IMR-90 (cell line): ENCODE measurements at regions not wholly inside any gene's neighbourhood (a gene's known extent, or its start where the extent isn't known, plus 50 kb on each side); places are given as distances from the start of the nearest gene placed in this dataset.

Experiments used
- ATAC-seq: fragments of 200-7000 bp; cut with Tn5 transposase; 2 replicates; pipeline ENCODE4 v1.9.1; 2020; ENCODE audit warnings: low read depth, mild to moderate bottlenecking, moderate library complexity
- BruUV-seq: library from RNA; stranded (reverse); fragments of 400-500 nt; replicated peaks from 2 replicates; lab custom pipeline; 2021; lab: Mats Ljungman, UMichigan
- CTCF ChIA-PET: fragments of 300-600 bp; formaldehyde crosslinking; extraction: SDS; loops from one replicate; lab custom pipeline; 2021; ENCODE audit warnings: antibody characterized with exemption; lab: Yijun Ruan, JAX
- POLR2A ChIA-PET: fragments of 300-600 bp; sonication (Branson Sonifier 250); formaldehyde crosslinking; loops from one replicate; lab custom pipeline; 2022; ENCODE audit warnings: antibody characterized with exemption; ENCODE audit not compliant: unreplicated experiment; lab: Charles Lee
- DNase-seq: peaks from one replicate; pipeline ENCODE4 v3.0.0; 2013
- H2AFZ ChIP-seq: replicated peaks from 2 replicates; pipeline ENCODE3; 2013; ENCODE audit warnings: low read length, mild to moderate bottlenecking; ENCODE audit not compliant: poor library complexity
- H2AK5ac ChIP-seq: 2 replicates; pipeline ENCODE4 v1.6.1; 2013; ENCODE audit warnings: low read depth, low read length, inconsistent platforms
- H2AK9ac ChIP-seq: replicated peaks from 2 replicates; pipeline ENCODE3; 2013; ENCODE audit warnings: mild to moderate bottlenecking, low read depth, low read length, moderate library complexity; ENCODE audit not compliant: poor library complexity
- H2BK120ac ChIP-seq: 2 replicates; pipeline ENCODE4 v1.6.1; 2013; ENCODE audit warnings: low read depth, low read length, inconsistent platforms
- H2BK15ac ChIP-seq: 3 replicates; pipeline ENCODE4 v1.6.1; 2013; ENCODE audit warnings: low read depth, low read length, inconsistent platforms
- H2BK20ac ChIP-seq: 2 replicates; pipeline ENCODE4 v1.6.1; 2013; ENCODE audit warnings: low read depth, mild to moderate bottlenecking, inconsistent platforms, low read length, moderate library complexity
- H2BK5ac ChIP-seq: 2 replicates; pipeline ENCODE4 v1.6.1; 2013; ENCODE audit warnings: mild to moderate bottlenecking, low read depth, low read length, inconsistent platforms; ENCODE audit not compliant: poor library complexity, severe bottlenecking
- H3K14ac ChIP-seq: replicated peaks from 2 replicates; pipeline ENCODE4 v1.6.1; 2013; ENCODE audit warnings: low read depth, low read length, inconsistent platforms
- H3K18ac ChIP-seq: 2 replicates; pipeline ENCODE4 v1.6.1; 2013; ENCODE audit warnings: low read depth, low read length, control low read depth
- H3K23ac ChIP-seq: 2 replicates; pipeline ENCODE4 v1.6.1; 2013; ENCODE audit warnings: low read depth, low read length, inconsistent platforms
- H3K27ac ChIP-seq: 2 replicates; pipeline ENCODE4 v1.5.1; 2013; ENCODE audit warnings: mild to moderate bottlenecking, control low read depth, low read length; ENCODE audit not compliant: insufficient read depth
- H3K27me3 ChIP-seq: 2 replicates; pipeline ENCODE4 v1.6.1; 2013; ENCODE audit warnings: low read length; ENCODE audit not compliant: control insufficient read depth, insufficient read depth
- H3K36me3 ChIP-seq: 2 replicates; pipeline ENCODE4 v1.6.1; 2013; ENCODE audit warnings: low read length, mixed read lengths; ENCODE audit not compliant: control insufficient read depth, insufficient read depth
- H3K4ac ChIP-seq: 2 replicates; pipeline ENCODE4 v1.6.1; 2013; ENCODE audit warnings: low read depth, low read length, inconsistent platforms
- H3K4me1 ChIP-seq: 2 replicates; pipeline ENCODE4 v1.6.1; 2013; ENCODE audit warnings: low read length, mixed read lengths; ENCODE audit not compliant: control insufficient read depth, insufficient read depth
- H3K4me2 ChIP-seq: 2 replicates; pipeline ENCODE4 v1.6.1; 2013; ENCODE audit warnings: low read depth, mild to moderate bottlenecking, control low read depth, low read length, moderate library complexity
- H3K4me3 ChIP-seq: 2 replicates; pipeline ENCODE4 v1.5.1; 2013; ENCODE audit warnings: low read depth, mild to moderate bottlenecking, control low read depth, low read length, moderate library complexity; ENCODE audit not compliant: insufficient read depth
- H3K56ac ChIP-seq: 2 replicates; pipeline ENCODE4 v1.6.1; 2013; ENCODE audit warnings: low read length, inconsistent platforms; ENCODE audit not compliant: insufficient read depth; ENCODE audit errors: extremely low read depth
- H3K79me1 ChIP-seq, 2 experiments: 2 replicates each; pipeline ENCODE4 v1.6.1; 2013; ENCODE audit warnings: low read length in 2 of 2, inconsistent platforms in 1 of 2, low read depth in 1 of 2
- H3K9ac ChIP-seq: 2 replicates; pipeline ENCODE4 v1.6.1; 2013; ENCODE audit warnings: low read depth, low read length, control low read depth
- H3K9me1 ChIP-seq: 2 replicates; pipeline ENCODE4 v1.6.1; 2013; ENCODE audit warnings: low read length, inconsistent platforms; ENCODE audit not compliant: insufficient read depth
- H3K9me3 ChIP-seq: 2 replicates; pipeline ENCODE4 v1.6.1; 2013; ENCODE audit warnings: low read length; ENCODE audit not compliant: control insufficient read depth, insufficient read depth
- H4K20me1 ChIP-seq: 2 replicates; pipeline ENCODE4 v1.6.1; 2013; ENCODE audit warnings: low read length, inconsistent platforms; ENCODE audit not compliant: insufficient read depth
- H4K5ac ChIP-seq: 2 replicates; pipeline ENCODE4 v1.6.1; 2013; ENCODE audit warnings: mild to moderate bottlenecking, low read depth, low read length, control low read depth
- H4K8ac ChIP-seq, 2 experiments: 2 replicates each; pipeline ENCODE4 v1.6.1; 2013; ENCODE audit warnings: low read depth in 2 of 2, low read length in 2 of 2, control low read depth in 1 of 2, inconsistent platforms in 1 of 2
- H4K91ac ChIP-seq: 2 replicates; pipeline ENCODE4 v1.6.1; 2013; ENCODE audit warnings: low read depth, low read length, inconsistent platforms; ENCODE audit not compliant: insufficient read depth
- BHLHE40 ChIP-seq: fragments of 150-350 bp; IDR thresholded peaks from 2 replicates; pipeline ENCODE4 v1.6.1; 2016; ENCODE audit warnings: mild to moderate bottlenecking, low read depth, low read length
- CEBPB ChIP-seq: IDR thresholded peaks from 2 replicates; pipeline ENCODE4 v1.6.1; 2012; ENCODE audit warnings: low read depth, low read length, improper control_type of control experiment
- CHD1 ChIP-seq: IDR thresholded peaks from 2 replicates; pipeline ENCODE4 v1.6.1; 2012; ENCODE audit warnings: low read depth, low read length, improper control_type of control experiment
- CTCF ChIP-seq: conservative IDR thresholded peaks from 2 replicates; pipeline ENCODE4 v1.5.1; 2012; ENCODE audit warnings: mild to moderate bottlenecking, low read depth, low read length, improper control_type of control experiment
- FOS ChIP-seq: fragments of 150-350 bp; IDR thresholded peaks from 2 replicates; pipeline ENCODE4 v1.6.1; 2016; ENCODE audit warnings: low read depth, low read length
- MXI1 ChIP-seq: IDR thresholded peaks from 2 replicates; pipeline ENCODE4 v1.6.1; 2012; ENCODE audit warnings: low read depth, mild to moderate bottlenecking, low read length, moderate library complexity, borderline replicate concordance
- NFE2L2 ChIP-seq: fragments of 150-350 bp; IDR thresholded peaks from 2 replicates; pipeline ENCODE4 v1.6.1; 2016; ENCODE audit warnings: low read depth, mild to moderate bottlenecking, low read length
- RAD21 ChIP-seq: IDR thresholded peaks from 2 replicates; pipeline ENCODE4 v1.6.1; 2012; ENCODE audit warnings: low read length, improper control_type of control experiment
- RCOR1 ChIP-seq: IDR thresholded peaks from 2 replicates; pipeline ENCODE4 v1.6.1; 2012; ENCODE audit warnings: mild to moderate bottlenecking, low read length, improper control_type of control experiment; ENCODE audit not compliant: insufficient replicate concordance
- RFX5 ChIP-seq: IDR thresholded peaks from 2 replicates; pipeline ENCODE4 v1.8.0; 2012; ENCODE audit warnings: low read depth, mild to moderate bottlenecking, low read length, moderate library complexity
- SMC3 ChIP-seq: fragments of 150-350 bp; IDR thresholded peaks from 2 replicates; pipeline ENCODE4 v1.6.1; 2016; ENCODE audit warnings: low read depth, mild to moderate bottlenecking, antibody characterized with exemption, low read length, moderate library complexity
- WGBS, 2 experiments: methylation state at CpG; one replicate each; pipeline versions ENCODE4 v1.1.5 to v1.1.7; 2013; ENCODE audit warnings: missing lambda C conversion rate in 2 of 2; ENCODE audit not compliant: insufficient read length in 1 of 2; ENCODE audit errors: extremely low coverage in 2 of 2; 5-methylcytosine and 5-hydroxymethylcytosine counted together
- dilution Hi-C: fragments of 300-500 bp; cut with HindIII; formaldehyde crosslinking; loops from one replicate; pipeline ENCODE4 v1.14.3; 2018; ENCODE audit warnings: low sequenced_read_pairs; ENCODE audit not compliant: unreplicated experiment
- in situ Hi-C: fragments of 300-500 bp; cut with MboI; formaldehyde crosslinking; loops from 3 replicates; pipeline ENCODE4 v1.14.3; 2019; ENCODE audit warnings: low sequenced_read_pairs, inconsistent platforms, mixed read lengths
- intact Hi-C: fragments of 100-400 bp; cut with micrococcal nuclease; formaldehyde crosslinking; loops from 2 replicates; pipeline ENCODE4 v1.10.0; 2022
- TF ChIP-seq, protein P1 (sequence below): fragments of 150-350 bp; IDR thresholded peaks from 2 replicates; pipeline ENCODE4 v1.6.1; 2016; ENCODE audit warnings: low read depth, mild to moderate bottlenecking, low read length, moderate library complexity, borderline replicate concordance
- TF ChIP-seq, protein P2 (sequence below): fragments of 150-350 bp; IDR thresholded peaks from 2 replicates; pipeline ENCODE4 v1.6.1; 2017; ENCODE audit warnings: mild to moderate bottlenecking, antibody characterized with exemption, low read length, low read depth

- Histone ChIP-seq H3K4ac (no peak overlapping the region), H2BK120ac (no peak overlapping the region), H3K23ac (no peak overlapping the region), H3K79me1 (no peaks in the 10 kb centered on the region), H2BK5ac (no peak overlapping the region), H3K4me3 (no peak overlapping the region), H4K8ac (no peak overlapping the region), H3K9ac (no peak overlapping the region), H3K56ac (no peak overlapping the region), H3K27me3 (peaks cover 6% of the 10 kb centered on the region), H4K20me1 (no peaks in the 10 kb centered on the region), H2BK20ac (no peak overlapping the region), H2BK15ac (no peak overlapping the region), H2AFZ (no peak overlapping the region), H3K9me3 (peaks cover 2% of the 10 kb centered on the region; the same call in 1 of the 2 replicates), H2AK5ac (no peak overlapping the region), H3K36me3 (no peaks in the 10 kb centered on the region), H4K5ac (no peak overlapping the region), H3K9me1 (no peaks in the 10 kb centered on the region), H3K4me1 (no peaks in the 10 kb centered on the region), H3K18ac (no peak overlapping the region), H4K91ac (no peak overlapping the region), H3K4me2 (no peak overlapping the region), H2AK9ac (no peak overlapping the region), H3K27ac (no peak overlapping the region), H3K14ac (no peak overlapping the region)
- ATAC-seq = no peak
- dilution Hi-C loops (no loop called here), intact Hi-C loops (no loop called here), in situ Hi-C loops (no loop called here)
- no TSS peak for BruUV-seq
- ChIA-PET POLR2A (no interaction called here), CTCF (interaction anchor here (0.6 to 1.0 kb wide), 2 partner anchors 11 to 591 kb away, joined by 3 to 15 read pairs; no protein-coding TSS in a partner anchor)
- no CpG with 5 or more reads among the region's 2 CpGs for WGBS, 2 experiments
- TF ChIP-seq NFE2L2 = no peak
- no peak for TF ChIP-seq BHLHE40
- TF ChIP-seq CEBPB = no peak
- no peak for TF ChIP-seq FOS
- TF ChIP-seq CHD1 = no peak
- TF ChIP-seq CTCF = no peak
- TF ChIP-seq, protein P1, sequence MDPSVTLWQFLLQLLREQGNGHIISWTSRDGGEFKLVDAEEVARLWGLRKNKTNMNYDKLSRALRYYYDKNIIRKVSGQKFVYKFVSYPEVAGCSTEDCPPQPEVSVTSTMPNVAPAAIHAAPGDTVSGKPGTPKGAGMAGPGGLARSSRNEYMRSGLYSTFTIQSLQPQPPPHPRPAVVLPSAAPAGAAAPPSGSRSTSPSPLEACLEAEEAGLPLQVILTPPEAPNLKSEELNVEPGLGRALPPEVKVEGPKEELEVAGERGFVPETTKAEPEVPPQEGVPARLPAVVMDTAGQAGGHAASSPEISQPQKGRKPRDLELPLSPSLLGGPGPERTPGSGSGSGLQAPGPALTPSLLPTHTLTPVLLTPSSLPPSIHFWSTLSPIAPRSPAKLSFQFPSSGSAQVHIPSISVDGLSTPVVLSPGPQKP = no peak
- TF ChIP-seq RFX5 = no peak
- TF ChIP-seq, protein P2, sequence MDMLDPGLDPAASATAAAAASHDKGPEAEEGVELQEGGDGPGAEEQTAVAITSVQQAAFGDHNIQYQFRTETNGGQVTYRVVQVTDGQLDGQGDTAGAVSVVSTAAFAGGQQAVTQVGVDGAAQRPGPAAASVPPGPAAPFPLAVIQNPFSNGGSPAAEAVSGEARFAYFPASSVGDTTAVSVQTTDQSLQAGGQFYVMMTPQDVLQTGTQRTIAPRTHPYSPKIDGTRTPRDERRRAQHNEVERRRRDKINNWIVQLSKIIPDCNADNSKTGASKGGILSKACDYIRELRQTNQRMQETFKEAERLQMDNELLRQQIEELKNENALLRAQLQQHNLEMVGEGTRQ = no peak
- TF ChIP-seq RCOR1 = no peak
- no peak for TF ChIP-seq SMC3
- TF ChIP-seq MXI1 = no peak
- no peak for TF ChIP-seq RAD21
- DNase-seq = no peak
Measured at GRCh38 chr2:11989354-11989703, 242.9 kb downstream of the LPIN1 start.
